A673 (cell line): ENCODE measurements at regions not wholly inside any gene's neighbourhood (a gene's known extent, or its start where the extent isn't known, plus 50 kb on each side); places are given as distances from the start of the nearest gene placed in this dataset.

Experiments used
- CTCF ChIP-seq: fragments of 300-800, 200-600 bp; sonication (generic); conservative IDR thresholded peaks from 2 replicates; pipeline ENCODE4 v1.5.1; 2017; ENCODE audit warnings: low read depth, mild to moderate bottlenecking, antibody characterized with exemption, low read length, moderate library complexity, mixed read lengths
- EZH2 ChIP-seq: fragments of 200-600 bp; sonication (generic); IDR thresholded peaks from 2 replicates; pipeline ENCODE4 v1.6.1; 2017; ENCODE audit warnings: borderline replicate concordance, low read depth, mild to moderate bottlenecking, mixed read lengths, antibody characterized with exemption, low read length; ENCODE audit not compliant: poor library complexity, severe bottlenecking

GRCh38 chr7:138354066-138354465 is 106.0 kb upstream of the TRIM24 start:
- TF ChIP-seq EZH2 (no peak), CTCF (no peak)
